ENCODE measurements at regions not wholly inside any gene's neighbourhood (a gene's known extent, or its start where the extent isn't known, plus 50 kb on each side); places are given as distances from the start of the nearest gene placed in this dataset.

DNA sequence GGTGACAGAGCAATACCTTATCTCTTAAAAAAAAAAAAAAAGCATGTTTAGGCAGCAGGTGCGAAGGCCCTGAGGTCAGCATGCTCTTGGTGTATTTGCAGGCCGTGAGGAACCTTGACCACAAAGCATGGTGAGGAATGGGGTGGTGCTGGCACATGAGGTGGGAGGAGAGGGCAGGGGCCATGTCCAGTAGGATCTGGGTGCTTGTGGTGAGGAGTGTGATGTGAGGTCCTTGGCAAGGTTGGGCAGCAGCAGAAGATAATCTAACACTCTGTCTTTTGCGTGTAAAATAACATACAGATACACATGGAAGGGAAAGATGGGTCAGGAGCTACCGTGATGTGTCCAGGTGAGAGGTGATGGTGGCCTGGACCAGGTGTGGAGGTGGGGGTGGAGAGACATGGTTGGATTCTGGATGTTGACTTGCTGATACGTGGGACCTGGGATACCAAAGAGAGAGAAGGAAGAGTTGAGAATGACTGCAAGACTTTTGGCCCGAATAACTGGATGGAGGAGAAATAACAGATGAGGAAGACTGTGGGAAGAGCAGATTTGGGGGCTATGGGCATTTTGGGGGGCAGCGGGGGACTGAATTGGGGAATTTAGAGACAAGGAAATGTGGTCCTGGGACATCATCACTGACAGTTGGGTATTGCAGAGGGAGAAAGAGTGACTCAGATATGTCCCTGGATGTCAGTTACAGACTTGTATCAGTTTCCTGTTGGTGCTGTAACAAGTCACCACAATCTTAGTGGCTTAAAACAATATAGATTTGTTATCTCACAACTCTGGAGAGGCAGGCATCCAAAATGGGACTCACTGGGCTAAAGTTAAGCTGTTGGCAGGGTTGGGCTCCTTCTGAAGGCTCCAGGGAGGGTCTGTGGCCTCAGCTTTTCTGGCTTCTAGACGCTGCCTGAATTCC lies 274.9 kb downstream of the HAPSTR1 start:
- TF ChIP-seq, protein P1, sequence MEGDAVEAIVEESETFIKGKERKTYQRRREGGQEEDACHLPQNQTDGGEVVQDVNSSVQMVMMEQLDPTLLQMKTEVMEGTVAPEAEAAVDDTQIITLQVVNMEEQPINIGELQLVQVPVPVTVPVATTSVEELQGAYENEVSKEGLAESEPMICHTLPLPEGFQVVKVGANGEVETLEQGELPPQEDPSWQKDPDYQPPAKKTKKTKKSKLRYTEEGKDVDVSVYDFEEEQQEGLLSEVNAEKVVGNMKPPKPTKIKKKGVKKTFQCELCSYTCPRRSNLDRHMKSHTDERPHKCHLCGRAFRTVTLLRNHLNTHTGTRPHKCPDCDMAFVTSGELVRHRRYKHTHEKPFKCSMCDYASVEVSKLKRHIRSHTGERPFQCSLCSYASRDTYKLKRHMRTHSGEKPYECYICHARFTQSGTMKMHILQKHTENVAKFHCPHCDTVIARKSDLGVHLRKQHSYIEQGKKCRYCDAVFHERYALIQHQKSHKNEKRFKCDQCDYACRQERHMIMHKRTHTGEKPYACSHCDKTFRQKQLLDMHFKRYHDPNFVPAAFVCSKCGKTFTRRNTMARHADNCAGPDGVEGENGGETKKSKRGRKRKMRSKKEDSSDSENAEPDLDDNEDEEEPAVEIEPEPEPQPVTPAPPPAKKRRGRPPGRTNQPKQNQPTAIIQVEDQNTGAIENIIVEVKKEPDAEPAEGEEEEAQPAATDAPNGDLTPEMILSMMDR (IDR thresholded peaks at IDR 0.05), result no peak
- TF ChIP-seq POLR2A (IDR thresholded peaks at IDR 0.05), result no peak

Data from body of pancreas (tissue), 4 donors.